HL-60 (cell line): ENCODE measurements at regions not wholly inside any gene's neighbourhood (a gene's known extent, or its start where the extent isn't known, plus 50 kb on each side); places are given as distances from the start of the nearest gene placed in this dataset.

Experiments used
- CTCF ChIP-seq: IDR thresholded peaks from one replicate; pipeline ENCODE4 v1.5.1; 2011; ENCODE audit warnings: low read length, control low read depth, inconsistent platforms; ENCODE audit not compliant: insufficient read depth
- POLR2AphosphoS5 ChIP-seq: IDR thresholded peaks from 2 replicates; pipeline ENCODE4 v1.6.1; 2012; ENCODE audit warnings: low read depth

- no peak for TF ChIP-seq POLR2AphosphoS5
- TF ChIP-seq CTCF, result no peak
Measured at GRCh38 chr11:121890946-121891515, 225.0 kb downstream of the BLID start.
